ENCODE measurements at regions not wholly inside any gene's neighbourhood (a gene's known extent, or its start where the extent isn't known, plus 50 kb on each side); places are given as distances from the start of the nearest gene placed in this dataset.
A peak's percentile ranks its signal among the peaks of the same experiment; 100 is the strongest.
"Not testable (repeated sequence)": the region's sequence is repeated elsewhere in the genome, so short reads cannot be mapped to it uniquely, and the experiment has no call there.

DNA sequence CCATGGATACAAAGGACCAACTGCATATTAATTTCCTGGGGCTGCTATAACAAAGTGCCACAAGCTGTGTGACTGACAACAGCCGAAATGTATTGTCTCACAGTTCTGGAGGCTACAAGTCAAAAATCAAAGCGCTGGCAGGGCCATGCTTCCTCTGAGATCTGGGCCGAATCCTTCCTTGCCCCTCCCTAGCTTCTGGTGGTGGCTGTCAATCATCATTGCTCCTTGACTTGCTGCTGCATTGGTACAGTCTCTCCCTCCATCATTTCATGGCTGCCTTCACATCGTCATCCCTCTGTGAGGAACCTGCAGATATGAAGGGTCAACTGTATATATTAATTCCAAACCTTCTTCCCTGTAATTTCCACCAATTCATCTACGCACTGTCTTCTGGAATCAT is 118.3 kb downstream of the EXOC5 start:
- no peak for DNase-seq

DNA sequence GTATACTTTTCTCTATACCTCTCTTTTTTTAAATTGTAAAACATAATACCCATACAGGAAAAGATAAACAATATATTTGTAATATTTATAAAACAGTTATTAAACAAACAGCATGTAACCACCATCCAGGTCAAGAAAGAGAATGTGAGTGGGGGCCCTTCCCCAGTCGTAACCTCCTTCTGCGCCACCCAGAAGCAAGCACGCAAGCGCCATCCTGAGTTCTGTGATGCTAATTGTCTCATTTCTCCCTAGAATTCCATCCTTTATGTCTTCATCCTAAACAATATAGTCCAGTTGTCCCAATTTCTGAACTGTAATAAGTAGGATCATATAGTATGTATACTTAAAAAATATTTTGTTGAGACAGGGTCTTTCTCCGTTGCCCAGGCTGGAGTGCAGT is 129.5 kb downstream of the EXOC5 start:
- DNase-seq, result no peak

DNA sequence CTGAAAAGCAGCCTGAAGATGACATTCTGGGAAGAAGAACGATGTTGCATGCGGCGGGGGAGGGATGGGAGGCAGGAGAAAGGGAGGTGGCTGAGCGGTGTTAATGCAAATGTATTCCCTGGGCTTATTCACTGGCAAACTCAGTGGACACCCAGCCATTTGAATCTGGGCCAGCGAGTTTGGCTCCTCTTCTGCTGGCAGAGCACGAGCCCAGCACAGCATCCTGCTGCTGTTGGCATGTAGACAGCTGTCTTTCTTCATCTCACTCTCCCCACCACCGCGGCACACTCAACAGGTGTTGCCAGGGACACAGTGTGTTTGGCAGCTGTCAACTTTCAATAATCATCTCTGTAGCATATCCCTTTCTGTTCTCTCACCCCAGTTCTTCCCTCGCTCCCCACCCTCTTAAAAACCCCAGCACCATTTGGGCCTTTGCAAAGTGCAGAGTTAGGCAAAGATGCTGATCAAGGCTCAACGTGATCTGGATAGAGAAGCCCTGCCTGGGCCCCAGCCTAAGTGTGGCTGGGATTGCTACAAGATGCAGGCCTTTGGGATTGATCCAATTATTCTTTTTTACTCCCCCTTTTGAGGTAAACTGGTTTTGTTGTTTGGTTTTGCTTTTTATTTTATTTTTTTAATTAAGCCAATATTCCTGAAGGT is 131.9 kb downstream of the EXOC5 start:
- DNase-seq, result no peak

DNA sequence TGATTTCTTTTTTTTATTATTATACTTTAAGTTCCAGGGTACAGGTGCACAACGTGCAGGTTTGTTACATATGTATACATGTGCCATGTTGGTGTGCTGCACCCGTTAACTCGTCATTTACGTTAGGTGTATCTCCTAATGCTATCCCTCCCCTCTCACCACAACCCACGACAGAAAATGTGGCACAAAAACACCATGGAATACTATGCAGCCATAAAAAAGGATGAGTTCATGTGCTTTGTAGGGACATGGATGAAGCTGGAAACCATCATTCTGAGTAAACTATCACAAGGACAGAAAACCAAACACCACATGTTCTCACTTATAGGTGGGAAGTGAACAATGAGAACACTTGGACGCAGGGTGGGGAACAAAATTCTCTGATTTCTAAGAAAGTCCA is 140.9 kb downstream of the EXOC5 start:
- DNase-seq, result not testable (repeated sequence)

DNA sequence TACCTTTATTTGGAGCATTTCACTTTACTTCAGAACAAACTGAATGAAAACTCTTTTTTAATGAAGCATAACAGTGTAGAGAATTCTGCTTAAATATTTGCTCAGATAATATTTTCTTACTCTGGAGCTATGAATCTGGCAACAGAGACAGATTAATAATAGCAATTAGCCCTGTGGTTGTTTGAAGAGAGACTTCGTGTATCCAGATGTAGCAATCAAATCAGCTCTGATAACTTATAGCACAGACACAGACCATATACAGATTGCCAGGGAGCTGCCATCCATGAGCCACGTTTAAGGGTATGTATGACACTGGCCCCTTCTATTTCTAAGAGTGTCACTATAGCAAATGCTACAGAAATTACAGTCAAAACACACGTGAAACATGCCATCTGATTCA is 146.6 kb downstream of the EXOC5 start:
- no peak for DNase-seq

DNA sequence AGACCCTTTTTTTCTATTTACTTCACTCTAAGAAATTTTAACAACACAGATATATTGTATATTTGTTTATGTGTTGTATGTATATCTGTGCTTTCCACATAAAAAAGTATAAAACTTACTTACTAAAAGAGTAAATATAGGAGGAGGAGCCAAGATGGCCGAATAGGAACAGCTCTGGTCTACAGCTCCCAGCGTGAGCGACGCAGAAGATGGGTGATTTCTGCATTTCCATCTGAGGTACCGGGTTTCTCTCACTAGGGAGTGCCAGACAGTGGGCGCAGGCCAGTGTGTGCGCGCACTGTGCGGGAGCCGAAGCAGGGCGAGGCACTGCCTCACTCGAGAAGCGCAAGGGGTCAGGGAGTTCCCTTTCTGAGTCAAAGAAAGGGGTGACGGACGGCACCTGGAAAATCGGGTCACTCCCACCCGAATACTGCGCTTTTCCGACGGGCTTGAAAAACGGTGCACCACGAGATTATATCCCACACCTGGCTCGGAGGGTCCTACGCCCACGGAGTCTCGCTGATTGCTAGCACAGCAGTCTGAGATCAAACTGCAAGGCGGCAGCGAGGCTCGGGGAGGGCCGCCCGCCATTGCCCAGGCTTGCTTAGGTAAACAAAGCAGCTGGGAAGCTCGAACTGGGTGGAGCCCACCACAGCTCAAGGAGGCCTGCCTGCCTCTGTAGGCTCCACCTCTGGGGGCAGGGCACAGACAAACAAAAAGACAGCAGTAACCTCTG is 156.5 kb downstream of the EXOC5 start:
- not testable (repeated sequence) for DNase-seq

DNA sequence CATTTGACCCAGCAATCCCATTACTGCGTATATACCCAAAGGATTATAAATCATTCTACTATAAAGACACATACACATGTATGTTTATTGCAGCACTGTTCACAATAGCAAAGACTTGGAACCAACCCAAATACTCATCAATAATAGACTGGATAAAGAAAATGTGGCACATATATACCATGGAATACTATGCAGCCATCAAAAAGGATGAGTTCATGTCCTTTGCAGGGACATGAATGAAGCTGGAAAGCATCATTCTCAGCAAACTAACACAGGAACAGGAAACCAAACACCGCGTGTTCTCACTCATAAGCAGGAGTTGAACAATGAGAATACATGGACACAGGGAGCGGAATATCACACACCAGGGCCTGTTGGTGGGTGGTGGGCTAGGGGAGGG is 158.3 kb downstream of the EXOC5 start:
- not testable (repeated sequence) for DNase-seq

DNA sequence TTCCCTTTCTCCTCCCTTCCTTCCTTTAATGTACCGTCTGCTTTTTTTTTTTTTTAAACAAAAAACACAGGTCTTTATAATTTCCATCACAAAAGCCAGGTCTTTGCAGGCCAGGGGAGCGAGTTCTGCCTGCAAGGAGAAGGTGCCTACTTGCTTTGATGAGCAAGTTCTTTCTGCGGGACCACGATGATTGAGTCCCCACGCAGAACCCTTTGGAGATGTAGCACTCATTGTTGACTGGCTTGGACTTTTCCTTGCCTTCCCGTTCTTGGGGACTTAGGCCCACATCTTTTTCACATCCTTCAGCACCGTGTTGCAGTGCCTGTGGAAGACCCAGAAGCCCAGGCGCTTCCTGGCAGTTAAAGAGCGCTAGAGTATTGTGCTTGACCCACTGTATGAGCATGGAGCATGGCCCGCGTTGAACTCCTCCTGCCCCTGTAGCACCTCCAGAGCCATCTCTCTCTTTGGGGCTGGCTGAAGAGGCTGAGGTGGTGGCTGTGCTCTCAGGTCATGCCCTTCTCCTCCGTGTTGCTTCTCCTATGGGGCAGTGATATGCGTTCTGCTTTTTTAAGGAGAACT is 177.6 kb downstream of the EXOC5 start:
- DNase-seq, result no peak

DNA sequence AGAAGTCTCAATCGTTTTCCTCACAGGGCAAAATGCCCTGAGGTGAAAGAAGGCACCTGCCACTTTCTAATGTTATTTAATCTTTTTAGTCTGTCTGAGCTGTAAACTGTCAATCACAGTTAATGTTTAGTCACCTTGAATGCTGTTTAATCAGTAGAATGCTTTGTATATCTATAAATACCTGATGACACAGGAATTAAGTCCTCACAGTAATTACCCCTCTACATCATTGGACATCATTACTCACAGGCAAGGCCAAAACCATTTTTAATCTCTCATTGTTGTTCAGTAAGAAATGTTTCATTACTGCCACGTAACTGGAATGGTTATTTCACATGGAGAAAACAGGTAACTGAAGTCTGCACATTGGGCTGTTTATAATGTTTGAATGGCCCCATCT is 178.8 kb downstream of the EXOC5 start:
- no peak for DNase-seq

DNA sequence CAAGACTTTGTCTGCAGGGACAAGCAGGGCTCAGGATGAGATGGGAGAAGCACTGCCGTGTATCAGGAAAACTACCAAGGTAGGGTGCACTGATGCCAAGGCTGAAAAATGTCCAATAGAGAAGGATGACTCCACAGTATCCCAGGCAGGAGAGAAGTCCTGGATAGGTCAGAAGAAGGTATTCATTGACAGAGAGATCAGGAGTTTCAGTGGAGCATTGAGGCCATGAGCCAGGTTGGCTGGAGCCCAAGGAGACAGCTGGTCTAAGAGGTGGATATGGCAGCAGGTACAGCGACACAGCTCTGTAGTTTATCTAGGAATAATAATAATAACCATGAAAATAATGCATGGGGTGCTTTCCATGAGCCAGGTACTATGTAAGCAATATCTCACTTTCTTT is 180.9 kb downstream of the EXOC5 start:
- DNase-seq, result no peak

DNA sequence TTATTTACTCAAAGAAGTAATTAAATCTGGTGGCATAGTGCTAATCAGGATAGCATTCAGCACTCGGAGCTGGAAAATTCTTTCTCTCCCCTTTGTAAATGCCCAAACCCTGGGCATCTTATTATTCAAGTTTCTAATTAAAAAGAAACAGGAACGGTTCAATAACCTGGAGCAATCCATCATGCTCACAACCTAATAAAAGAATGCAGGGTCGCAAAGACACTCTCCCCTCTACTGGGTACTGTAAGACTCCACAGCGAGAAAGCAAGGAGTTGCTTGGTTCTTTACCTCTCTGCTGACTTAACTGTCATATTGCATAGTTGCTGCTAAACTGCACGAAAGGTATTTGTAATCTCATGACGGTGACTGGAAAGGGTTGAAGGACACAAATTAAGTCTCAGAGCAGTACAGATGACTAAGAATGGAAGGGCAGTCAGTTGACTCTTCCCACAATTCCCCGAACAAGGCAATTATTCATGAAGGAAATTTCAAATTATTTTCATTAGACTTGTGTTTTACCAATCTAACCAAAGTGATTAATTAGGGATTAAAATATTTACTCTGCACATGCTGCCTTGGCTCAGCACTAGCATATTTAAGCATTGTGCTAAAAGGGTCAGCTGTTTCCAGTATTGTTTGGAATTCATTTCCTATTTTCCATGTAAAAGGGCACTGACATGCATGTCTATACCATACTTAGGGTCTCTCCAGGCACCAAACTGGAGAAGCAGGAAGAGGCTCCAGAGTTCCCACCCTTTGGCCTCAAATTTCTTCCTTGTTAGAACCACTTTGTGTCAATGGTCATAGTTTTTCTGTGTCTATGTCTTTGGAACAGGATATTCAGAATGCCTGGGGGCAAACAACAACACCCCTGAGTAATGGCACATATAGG is 182.2 kb downstream of the EXOC5 start:
- DNase-seq, result no peak

DNA sequence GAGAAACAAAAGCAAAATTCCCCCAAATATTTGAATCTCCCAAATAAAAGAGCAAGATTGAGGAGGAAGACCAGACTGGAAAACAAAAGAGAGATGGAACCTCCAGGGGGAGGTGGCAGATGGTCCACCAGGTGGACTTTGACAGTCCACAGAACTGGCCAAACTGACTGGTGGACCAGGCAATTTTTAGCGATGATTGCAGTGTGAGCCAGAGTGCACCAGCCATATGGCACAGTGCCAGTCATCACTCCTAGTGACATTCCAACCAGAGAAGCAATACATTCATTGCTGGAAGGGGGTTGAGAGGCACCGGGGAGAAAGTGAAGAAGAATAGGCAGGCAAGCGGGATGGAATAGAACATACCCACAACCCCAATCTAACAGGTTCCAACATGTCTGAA is 182.9 kb downstream of the EXOC5 start:
- no peak for DNase-seq

DNA sequence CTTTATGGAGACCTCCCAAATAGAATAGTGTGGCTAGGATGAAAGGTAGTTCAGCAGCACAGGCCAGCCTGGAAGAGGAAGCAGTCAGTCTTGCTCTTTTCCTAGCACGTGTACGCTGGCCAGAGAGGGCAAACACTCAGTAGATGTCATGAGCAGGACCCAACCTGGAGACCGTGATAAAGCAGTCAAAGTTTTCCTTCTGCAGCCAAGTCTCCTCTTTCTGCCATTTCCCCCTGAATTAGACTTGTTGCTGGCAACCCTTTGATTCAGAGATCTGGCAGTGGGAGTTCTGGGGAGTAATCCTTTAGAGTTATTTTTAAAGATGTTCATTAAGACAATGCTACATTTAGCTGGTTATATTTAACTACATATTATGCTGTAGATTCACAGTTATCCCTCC is 183.7 kb downstream of the EXOC5 start:
- no peak for DNase-seq

DNA sequence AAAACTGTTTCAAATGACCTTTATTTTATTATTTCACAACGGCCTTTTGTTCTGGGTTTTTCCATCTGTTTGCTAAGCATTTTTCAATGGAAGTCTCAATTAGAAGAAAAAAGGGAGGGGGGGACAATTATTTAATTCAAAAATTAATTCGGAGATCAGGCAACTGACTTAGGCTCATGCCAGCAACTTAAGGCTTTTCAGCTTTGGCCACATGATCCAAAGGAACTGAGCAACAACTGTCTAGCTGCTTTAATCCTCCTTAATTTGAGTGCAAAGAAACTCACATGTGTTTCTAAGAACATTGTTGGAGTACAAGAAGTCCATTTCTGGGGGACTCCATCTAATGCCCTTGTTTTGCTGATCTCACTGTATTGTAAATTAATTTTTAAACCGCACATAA is 188.0 kb downstream of the EXOC5 start:
- no peak for DNase-seq

DNA sequence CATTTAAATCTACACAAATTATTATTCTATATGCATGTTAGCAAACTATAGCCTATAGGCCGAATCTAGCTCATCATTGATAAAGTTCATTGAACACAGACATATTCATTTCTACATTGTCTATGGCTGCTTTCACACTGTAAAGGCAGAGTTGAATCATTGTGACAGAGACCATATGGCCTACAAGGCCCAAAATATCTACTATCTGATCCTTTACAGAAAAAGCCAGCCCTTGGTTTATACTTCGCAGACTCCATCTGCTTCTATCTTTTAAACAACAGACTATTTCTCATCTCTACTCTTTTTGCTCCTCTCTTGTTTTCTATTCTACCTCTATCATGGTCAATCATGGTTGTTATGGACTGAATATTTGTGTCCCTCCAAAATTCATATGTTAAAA is 190.7 kb downstream of the EXOC5 start:
- no peak for DNase-seq

DNA sequence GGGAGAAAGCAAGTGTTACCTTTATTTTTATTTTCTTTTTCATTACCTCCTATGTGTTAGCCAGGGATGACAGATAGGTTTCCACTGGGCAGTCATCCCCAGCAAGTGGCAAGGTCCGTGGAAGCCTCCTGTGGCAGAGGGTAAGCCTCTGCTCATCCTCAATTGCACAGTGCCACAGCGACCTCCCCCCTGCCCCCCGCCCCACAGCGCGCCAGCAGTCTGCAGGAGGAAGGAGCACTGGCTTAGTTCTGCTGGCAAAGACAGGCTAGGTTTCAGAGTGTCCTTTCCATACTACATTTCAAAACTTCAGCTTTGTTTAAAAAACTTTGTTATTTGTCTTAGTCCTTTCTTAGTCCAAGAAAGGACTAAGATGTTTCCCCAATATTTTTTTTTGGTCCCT is 194.7 kb downstream of the EXOC5 start:
- no peak for DNase-seq

DNA sequence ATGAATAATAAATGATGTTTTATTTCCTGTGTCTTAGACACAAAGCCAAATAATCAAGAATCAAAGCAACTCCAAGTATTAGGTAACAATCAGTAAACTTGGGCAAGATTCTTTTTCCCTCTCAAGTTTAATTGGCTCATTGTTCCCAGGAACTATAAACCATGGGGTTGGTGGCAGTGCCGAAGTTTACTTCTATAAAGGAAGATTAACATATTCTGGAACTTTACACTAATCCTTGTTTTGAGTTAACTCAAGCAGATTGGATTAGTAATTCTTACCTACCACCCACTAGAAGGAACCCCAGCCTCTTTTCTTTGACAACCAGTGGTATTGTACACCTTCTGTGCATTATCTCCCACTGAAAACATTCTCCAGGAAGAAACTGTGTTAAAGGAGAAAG is 197.1 kb downstream of the EXOC5 start:
- no peak for DNase-seq

DNA sequence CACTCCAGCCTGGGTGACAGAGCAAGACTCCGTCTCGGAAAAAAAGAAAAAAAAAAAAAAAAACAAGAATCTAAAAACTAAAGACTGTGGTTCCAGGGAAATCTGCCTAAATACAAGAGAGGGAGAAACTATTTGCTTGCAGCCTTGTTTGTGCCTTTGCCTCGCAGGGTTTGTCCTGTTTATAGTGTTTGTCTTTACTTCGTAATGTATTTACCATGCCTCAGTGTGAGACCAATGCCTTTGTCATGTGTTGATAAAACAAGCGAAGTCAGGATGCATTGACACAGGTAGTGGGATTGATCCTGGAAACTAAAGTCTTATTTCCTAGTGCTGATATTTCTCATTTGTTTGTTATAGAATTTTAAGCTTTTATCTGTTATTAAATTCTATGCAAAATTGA is 199.0 kb downstream of the EXOC5 start:
- no peak for DNase-seq

DNA sequence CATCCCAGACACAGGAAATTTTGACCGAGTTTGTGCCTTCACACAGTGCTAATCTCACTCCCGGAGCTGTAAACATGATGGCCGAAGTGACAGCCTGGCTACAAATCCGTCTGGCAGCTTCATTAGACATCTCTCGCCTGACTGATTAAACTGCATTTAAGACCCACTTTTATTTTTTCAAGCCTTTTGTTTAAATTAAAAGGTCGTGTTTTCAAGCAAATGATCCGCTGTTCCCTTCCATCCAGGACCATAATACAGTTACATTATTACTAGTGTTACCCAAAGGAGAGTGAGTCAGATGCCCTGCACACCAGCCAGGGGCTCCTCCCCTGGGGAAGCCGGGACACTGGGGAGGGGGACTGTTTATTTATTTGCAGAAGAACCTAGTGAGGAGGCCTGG is 200.2 kb downstream of the EXOC5 start:
- DNase-seq, result no peak

DNA sequence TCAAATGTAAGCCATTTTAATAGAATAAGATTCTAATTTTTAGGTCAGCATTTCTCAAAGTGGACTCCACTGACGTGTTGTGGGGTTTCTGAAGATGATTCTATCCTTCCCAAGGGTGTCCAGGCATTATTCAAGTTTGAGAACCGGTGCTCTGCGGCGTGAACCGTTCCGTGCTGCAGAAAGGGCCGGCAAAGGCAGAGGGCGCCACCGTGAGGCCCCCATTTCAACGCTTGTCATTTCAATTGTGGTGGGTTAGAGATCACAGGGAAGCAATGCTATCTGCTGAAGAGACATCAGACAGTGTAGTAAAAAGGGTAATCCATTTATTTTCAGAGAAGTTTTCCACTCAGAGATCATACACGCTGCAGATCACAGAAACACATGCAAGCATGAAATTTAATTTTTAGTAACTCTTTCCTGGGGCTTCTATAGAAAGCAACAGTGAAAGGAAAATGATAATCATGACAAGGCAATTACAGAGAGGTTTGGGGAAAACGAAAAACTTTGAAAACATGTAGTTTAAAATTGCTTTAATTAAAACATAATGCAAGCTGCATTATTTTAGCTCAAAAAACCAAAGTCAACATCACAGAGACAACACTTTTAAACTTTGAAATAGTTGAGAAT is 201.7 kb downstream of the EXOC5 start:
- peak; percentile 62 for DNase-seq

DNA sequence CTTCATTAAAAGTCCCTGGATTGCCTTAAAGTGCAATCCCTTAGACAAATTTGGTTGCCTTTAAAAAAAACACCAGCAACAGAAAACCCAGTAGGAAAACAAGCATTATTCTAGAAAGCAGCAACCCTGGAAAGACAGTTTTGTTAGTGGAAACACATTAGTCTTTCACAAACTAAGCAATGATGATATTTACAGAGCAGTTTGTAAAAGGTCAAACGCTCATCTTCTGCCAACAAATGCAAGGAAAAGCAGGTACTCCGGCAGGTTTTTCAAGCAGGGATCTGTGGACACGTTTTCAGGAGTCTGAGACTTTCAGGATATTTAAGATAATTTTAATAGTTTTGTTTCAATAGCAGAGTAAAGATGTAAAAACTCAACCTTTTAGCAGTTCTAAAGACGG is 202.2 kb downstream of the EXOC5 start:
- DNase-seq, result no peak

DNA sequence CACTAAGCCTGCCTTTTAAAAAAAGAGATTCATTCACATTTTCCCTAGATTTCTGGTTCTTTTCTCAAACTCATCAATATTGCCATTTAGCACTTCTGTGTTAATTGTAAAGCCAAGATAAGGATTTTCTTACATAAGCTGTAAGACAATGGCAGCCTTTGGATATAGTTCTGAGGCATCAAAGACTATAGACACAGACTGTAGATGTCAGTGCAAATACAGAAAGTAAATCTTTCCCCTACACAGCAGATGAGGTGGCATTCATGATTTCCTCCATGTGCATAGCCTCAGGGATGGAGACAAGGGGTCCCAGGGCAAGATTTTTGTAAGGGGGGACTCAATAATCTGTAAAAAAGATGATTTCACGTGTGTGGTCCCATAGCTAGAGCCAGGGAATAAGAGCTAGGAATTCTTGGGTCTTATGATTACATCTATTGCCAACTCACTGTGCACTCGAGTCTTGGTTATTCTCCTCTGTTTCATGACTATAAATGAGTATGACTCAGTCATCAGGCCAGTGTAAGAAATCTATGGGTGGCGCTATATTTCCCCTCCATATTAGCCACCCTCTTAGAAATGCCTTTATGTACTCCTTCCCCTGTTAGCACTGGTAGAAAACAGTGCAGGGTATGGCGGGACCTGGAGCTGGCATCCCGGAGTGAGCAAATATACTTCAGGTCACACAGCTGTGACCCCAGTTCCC is 207.5 kb downstream of the EXOC5 start:
- DNase-seq, result no peak
